Left ventricle myocardium inferior (tissue), 1 donor: ENCODE measurements at regions not wholly inside any gene's neighbourhood (a gene's known extent, or its start where the extent isn't known, plus 50 kb on each side); places are given as distances from the start of the nearest gene placed in this dataset.

Source experiments
- DNase-seq: peaks from one replicate; pipeline ENCODE4 v3.0.0-alpha.2; 2020
- H3K27ac ChIP-seq: fragments of 200-600 bp; replicated peaks from 2 replicates; pipeline ENCODE4 v1.8.0; 2021
- H3K27me3 ChIP-seq: fragments of 200-600 bp; 2 replicates; pipeline ENCODE4 v1.8.0; 2021; ENCODE audit warnings: low read depth
- H3K36me3 ChIP-seq: fragments of 200-600 bp; 2 replicates; pipeline ENCODE4 v1.8.0; 2021
- H3K4me1 ChIP-seq: fragments of 200-600 bp; 2 replicates; pipeline ENCODE4 v1.8.0; 2021
- H3K4me3 ChIP-seq: fragments of 200-600 bp; 2 replicates; pipeline ENCODE4 v1.8.0; 2021; ENCODE audit warnings: mild to moderate bottlenecking, moderate library complexity
- H3K9me3 ChIP-seq: fragments of 200-600 bp; replicated peaks from 2 replicates; pipeline ENCODE4 v1.8.0; 2021
- intact Hi-C: fragments of 100-400 bp; cut with micrococcal nuclease; formaldehyde crosslinking; loops from one replicate; pipeline ENCODE4 v1.11.0; 2022
- TF ChIP-seq, protein P1 (sequence below): fragments of 200-600 bp; IDR thresholded peaks from 2 replicates; pipeline ENCODE4 v1.8.0; 2021; ENCODE audit warnings: antibody characterized with exemption, mild to moderate bottlenecking, borderline replicate concordance
- donor health status: DM: no; HTN: yes; CAD: no; lungs with severe emphysema.

DNA sequence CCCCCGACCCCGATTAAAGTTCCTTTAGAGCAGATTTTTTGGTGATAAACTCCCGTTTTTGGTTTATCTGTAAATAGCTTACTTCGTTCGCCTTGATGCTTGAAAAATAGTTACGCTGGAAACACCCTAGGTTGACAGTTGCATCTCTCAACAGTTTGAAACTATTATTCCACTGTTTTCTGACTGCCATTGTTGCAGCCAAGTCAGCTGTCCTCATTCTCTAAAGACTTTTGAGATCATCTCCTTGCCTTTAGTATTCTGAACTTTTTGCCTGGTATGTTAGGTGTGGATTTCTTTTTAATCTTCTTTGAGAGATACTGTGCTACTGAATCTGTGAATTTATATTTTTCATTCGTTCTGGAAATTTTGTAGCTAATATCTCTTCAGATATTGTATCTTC lies 122.7 kb upstream of the NSMCE3 start:
- no peak for DNase-seq
- no peak overlapping the region for H3K27ac ChIP-seq
- H3K4me3 ChIP-seq: no peak overlapping the region
- H3K9me3 ChIP-seq: peaks cover 9% of the 10 kb centered on the region
- peaks cover 5% of the 10 kb centered on the region for H3K27me3 ChIP-seq
- no peaks in the 10 kb centered on the region for H3K36me3 ChIP-seq
- intact Hi-C loops: no loop called here
- TF ChIP-seq, protein P1, sequence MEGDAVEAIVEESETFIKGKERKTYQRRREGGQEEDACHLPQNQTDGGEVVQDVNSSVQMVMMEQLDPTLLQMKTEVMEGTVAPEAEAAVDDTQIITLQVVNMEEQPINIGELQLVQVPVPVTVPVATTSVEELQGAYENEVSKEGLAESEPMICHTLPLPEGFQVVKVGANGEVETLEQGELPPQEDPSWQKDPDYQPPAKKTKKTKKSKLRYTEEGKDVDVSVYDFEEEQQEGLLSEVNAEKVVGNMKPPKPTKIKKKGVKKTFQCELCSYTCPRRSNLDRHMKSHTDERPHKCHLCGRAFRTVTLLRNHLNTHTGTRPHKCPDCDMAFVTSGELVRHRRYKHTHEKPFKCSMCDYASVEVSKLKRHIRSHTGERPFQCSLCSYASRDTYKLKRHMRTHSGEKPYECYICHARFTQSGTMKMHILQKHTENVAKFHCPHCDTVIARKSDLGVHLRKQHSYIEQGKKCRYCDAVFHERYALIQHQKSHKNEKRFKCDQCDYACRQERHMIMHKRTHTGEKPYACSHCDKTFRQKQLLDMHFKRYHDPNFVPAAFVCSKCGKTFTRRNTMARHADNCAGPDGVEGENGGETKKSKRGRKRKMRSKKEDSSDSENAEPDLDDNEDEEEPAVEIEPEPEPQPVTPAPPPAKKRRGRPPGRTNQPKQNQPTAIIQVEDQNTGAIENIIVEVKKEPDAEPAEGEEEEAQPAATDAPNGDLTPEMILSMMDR: no peak
- no peaks in the 10 kb centered on the region for H3K4me1 ChIP-seq

DNA sequence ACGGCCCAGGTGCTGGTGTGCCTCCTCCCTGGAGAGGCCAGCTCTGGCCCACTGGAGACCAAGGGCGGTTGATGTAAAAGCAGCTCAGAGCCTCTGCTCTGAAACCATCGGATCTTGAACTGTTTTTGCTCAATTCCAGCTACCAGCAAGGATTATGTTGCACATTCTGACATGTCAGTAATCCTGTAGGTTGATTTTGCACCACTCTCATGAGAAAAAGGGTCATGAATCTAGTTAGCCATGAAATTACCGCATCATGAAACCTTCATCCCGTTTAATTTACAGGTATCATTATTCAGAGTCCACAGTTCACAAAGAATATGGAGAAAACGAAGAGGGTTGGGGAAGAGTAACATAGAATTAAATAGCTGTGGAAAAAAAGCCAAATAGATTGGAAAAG lies 120.4 kb upstream of the NSMCE3 start:
- H3K9me3 ChIP-seq: peaks cover 9% of the 10 kb centered on the region
- H3K4me3 ChIP-seq: no peak overlapping the region
- intact Hi-C loops: no loop called here
- DNase-seq: no peak
- H3K4me1 ChIP-seq: no peaks in the 10 kb centered on the region
- TF ChIP-seq, protein P1: no peak
- no peaks in the 10 kb centered on the region for H3K27me3 ChIP-seq
- H3K27ac ChIP-seq: no peak overlapping the region
- H3K36me3 ChIP-seq: no peaks in the 10 kb centered on the region

DNA sequence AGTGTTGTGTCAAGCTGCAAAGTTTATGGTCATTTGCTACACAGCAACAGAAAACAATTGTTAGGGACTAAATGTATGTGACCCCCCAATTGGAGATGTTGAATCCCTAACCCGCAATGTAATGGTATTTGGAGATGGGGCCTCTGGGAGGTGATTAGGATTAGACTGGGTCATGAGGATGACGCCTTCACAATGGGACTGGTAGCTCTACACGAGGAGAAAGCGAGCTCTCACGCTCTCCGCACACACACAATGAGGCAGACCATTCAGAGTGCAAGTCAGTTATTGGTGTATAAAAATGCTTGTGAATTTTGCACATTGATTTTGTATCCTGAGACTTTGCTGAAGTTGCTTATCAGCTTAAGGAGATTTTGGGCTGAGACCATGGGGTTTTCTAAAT lies 116.9 kb upstream of the NSMCE3 start:
- H3K27ac ChIP-seq: no peak overlapping the region
- no peaks in the 10 kb centered on the region for H3K9me3 ChIP-seq
- peaks cover 14% of the 10 kb centered on the region for H3K27me3 ChIP-seq
- intact Hi-C loops: no loop called here
- TF ChIP-seq, protein P1: no peak
- DNase-seq: no peak
- no peak overlapping the region for H3K4me3 ChIP-seq
- no peaks in the 10 kb centered on the region for H3K36me3 ChIP-seq
- no peaks in the 10 kb centered on the region for H3K4me1 ChIP-seq

DNA sequence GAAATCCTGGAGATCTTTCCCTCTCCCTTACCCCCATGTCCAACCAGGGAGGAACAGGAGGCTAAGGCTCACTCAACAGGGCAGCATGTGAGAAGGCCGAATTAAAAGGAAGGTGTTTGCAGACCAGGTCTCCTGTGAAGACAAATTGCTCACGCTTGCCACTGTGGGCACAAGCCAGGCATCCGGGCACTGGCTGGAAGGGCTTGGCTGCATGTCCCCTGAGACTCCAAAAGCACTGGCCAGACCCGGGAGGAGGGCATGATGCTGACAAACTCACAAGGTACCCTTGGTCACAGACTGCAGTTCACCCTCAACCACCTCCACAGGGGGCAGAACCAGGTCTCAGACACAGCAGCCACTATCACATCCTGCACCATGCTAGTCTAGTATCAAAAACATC lies 113.7 kb upstream of the NSMCE3 start:
- H3K4me1 ChIP-seq: no peaks in the 10 kb centered on the region
- no peak overlapping the region for H3K4me3 ChIP-seq
- no peak overlapping the region for H3K27ac ChIP-seq
- H3K27me3 ChIP-seq: peaks cover 14% of the 10 kb centered on the region
- intact Hi-C loops: no loop called here
- H3K9me3 ChIP-seq: no peaks in the 10 kb centered on the region
- TF ChIP-seq, protein P1: no peak
- no peaks in the 10 kb centered on the region for H3K36me3 ChIP-seq
- no peak for DNase-seq

DNA sequence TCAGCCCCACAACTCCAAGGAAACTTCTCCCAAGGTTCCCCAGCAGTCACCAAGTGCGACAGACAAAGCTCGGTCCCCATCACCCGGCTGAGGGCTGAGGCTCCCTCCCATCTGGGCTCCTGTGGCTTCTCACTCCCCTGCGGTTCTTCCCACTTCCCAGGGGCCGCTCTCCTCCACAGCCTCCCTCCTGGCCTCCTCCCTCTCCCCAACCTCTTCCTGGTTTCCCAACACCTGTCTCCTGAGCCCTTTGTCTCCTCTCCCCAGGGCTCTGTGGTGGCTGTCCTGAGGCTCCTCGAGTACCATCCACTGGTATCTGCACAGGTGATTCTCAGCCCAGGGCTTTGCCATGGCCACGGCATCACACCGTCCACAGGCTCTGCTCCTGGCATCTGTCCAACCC lies 113.2 kb upstream of the NSMCE3 start:
- Histone ChIP-seq H3K4me3 (no peak overlapping the region), H3K27me3 (peaks cover 14% of the 10 kb centered on the region), H3K4me1 (no peaks in the 10 kb centered on the region), H3K27ac (no peak overlapping the region), H3K36me3 (no peaks in the 10 kb centered on the region), H3K9me3 (no peaks in the 10 kb centered on the region)
- DNase-seq: no peak
- intact Hi-C loops: no loop called here
- TF ChIP-seq, protein P1: no peak

DNA sequence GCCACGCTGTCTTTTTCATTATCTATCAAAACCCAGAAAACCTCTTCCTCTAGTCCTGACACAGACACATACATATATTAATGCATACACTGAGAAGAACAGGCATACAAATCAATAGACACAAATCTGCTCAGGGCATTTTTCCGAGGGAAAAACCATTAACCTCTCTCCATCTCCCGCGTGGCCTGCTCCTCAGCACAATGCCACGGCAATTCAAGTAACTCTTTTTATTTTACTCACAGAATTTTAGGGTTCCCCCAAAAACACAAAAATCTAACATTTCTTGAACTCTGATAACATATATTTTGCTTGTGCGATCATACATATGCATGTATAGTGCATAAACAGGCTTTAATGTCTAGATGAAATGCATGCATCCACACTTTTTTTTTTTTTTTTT lies 110.8 kb upstream of the NSMCE3 start:
- Histone ChIP-seq H3K27ac (no peak overlapping the region), H3K4me1 (no peaks in the 10 kb centered on the region), H3K27me3 (peaks cover 14% of the 10 kb centered on the region), H3K4me3 (no peak overlapping the region), H3K36me3 (no peaks in the 10 kb centered on the region), H3K9me3 (no peaks in the 10 kb centered on the region)
- DNase-seq: no peak
- TF ChIP-seq, protein P1: no peak
- intact Hi-C loops: no loop called here
